ENCODE measurements at regions not wholly inside any gene's neighbourhood (a gene's known extent, or its start where the extent isn't known, plus 50 kb on each side); places are given as distances from the start of the nearest gene placed in this dataset.

DNA sequence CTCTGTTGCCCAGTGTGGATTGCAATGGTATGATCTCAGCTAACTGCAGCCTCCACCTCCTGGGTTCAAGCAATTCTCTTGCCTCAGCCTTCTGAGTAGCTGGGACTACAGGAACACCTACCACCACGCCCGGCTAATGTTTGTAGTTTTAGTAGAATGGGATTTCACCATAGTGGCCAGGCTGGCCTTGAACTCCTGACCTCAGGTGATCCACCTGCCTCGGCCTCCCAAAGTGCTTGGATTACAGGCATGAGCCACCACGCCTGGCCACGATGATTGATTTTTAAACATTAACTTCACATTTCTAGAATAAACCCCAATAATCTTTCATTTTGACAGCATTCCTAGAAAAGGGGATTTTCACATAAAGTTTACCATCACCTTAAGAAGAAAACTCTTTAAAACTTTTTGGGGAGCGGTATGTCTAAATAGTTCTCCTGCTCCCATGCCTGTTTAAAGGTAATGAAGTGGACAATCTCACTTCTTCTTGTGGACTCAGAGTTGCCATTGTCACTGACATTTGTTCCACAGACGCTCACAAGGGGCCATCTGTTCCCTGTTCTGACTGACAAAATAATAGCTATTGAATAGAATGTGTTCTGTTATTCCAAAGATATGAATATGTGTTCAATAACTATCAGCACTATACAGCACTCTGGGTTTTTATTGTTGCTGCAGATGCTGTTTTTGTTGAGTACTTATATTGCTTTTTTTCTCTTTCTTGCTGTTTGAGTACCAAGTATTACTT lies 66.1 kb upstream of the C1QTNF9B start:
- TF ChIP-seq, protein P1, sequence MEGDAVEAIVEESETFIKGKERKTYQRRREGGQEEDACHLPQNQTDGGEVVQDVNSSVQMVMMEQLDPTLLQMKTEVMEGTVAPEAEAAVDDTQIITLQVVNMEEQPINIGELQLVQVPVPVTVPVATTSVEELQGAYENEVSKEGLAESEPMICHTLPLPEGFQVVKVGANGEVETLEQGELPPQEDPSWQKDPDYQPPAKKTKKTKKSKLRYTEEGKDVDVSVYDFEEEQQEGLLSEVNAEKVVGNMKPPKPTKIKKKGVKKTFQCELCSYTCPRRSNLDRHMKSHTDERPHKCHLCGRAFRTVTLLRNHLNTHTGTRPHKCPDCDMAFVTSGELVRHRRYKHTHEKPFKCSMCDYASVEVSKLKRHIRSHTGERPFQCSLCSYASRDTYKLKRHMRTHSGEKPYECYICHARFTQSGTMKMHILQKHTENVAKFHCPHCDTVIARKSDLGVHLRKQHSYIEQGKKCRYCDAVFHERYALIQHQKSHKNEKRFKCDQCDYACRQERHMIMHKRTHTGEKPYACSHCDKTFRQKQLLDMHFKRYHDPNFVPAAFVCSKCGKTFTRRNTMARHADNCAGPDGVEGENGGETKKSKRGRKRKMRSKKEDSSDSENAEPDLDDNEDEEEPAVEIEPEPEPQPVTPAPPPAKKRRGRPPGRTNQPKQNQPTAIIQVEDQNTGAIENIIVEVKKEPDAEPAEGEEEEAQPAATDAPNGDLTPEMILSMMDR (IDR thresholded peaks at IDR 0.05) = no peak
- no peak for TF ChIP-seq POLR2AphosphoS5 (IDR thresholded peaks at IDR 0.05)
- TF ChIP-seq POLR2A (IDR thresholded peaks at IDR 0.05) = no peak
- TF ChIP-seq EP300 (IDR thresholded peaks at IDR 0.05) = no peak

Measured in stomach (tissue), 4 donors.